Right lobe of liver (tissue), 4 donors: ENCODE measurements at regions not wholly inside any gene's neighbourhood (a gene's known extent, or its start where the extent isn't known, plus 50 kb on each side); places are given as distances from the start of the nearest gene placed in this dataset.

ENCODE experiments used
- POLR2A ChIP-seq: fragments of 450-650 bp; IDR thresholded peaks from one replicate; pipeline ENCODE4 v1.6.1; 2017; ENCODE audit warnings: antibody characterized with exemption, mild to moderate bottlenecking
- TF ChIP-seq, protein P1 (sequence below), 4 donors: fragments of 200-600 bp in 3 of 4; fragments of 450-650 bp in 1 of 4; IDR thresholded peaks; one replicate each; pipeline versions ENCODE4 v1.5.1 to v1.8.0; 2016 to 2022; ENCODE audit warnings: antibody characterized with exemption in 4 of 4, mild to moderate bottlenecking in 2 of 4
- donor health status: DM: no; HTN: no; CAD: no.
- donor health status: DM: no; HTN: no; CAD: no.
- donor health status: DM: no; HTN: yes; CAD: no.

DNA sequence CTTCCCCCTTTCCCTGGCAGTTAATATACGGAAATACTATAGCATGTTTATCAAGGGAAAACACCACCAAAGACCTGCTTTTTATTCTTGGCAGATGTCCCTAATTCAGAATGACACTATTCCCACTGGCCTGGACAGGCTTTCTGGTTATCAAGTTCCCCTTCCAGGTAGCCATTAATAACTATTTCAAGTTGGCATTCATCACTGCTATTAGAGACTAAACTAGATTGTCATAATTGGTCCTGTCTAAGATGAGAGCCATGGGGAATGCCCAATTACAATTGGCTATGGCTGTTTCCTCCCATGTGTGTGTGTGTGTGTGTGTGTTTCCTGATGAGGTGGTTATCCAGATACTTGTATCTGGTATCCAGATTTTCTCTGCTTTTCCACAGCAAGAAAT, 608.1 kb downstream of the SQOR start:
- TF ChIP-seq, protein P1, sequence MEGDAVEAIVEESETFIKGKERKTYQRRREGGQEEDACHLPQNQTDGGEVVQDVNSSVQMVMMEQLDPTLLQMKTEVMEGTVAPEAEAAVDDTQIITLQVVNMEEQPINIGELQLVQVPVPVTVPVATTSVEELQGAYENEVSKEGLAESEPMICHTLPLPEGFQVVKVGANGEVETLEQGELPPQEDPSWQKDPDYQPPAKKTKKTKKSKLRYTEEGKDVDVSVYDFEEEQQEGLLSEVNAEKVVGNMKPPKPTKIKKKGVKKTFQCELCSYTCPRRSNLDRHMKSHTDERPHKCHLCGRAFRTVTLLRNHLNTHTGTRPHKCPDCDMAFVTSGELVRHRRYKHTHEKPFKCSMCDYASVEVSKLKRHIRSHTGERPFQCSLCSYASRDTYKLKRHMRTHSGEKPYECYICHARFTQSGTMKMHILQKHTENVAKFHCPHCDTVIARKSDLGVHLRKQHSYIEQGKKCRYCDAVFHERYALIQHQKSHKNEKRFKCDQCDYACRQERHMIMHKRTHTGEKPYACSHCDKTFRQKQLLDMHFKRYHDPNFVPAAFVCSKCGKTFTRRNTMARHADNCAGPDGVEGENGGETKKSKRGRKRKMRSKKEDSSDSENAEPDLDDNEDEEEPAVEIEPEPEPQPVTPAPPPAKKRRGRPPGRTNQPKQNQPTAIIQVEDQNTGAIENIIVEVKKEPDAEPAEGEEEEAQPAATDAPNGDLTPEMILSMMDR (IDR thresholded peaks at IDR 0.05) = no peak
- TF ChIP-seq POLR2A = no peak
